GM21737 (cell line): ENCODE measurements at regions not wholly inside any gene's neighbourhood (a gene's known extent, or its start where the extent isn't known, plus 50 kb on each side); places are given as distances from the start of the nearest gene placed in this dataset.
"Not testable (repeated sequence)": the region's sequence is repeated elsewhere in the genome, so short reads cannot be mapped to it uniquely, and the experiment has no call there.

ENCODE experiments used
- ATAC-seq: cut with Tn5 transposase; IDR thresholded peaks from one replicate; pipeline ENCODE4 v1.9.1; 2021; ENCODE audit warnings: mild to moderate bottlenecking, moderate library complexity; ENCODE audit not compliant: unreplicated experiment

- ATAC-seq: no peak
Observed at GRCh38 chr7:24049296-24049695, 234.7 kb upstream of the NPY start.

- ATAC-seq: no peak
Observed at GRCh38 chr7:24050991-24051560, 232.9 kb upstream of the NPY start.

DNA sequence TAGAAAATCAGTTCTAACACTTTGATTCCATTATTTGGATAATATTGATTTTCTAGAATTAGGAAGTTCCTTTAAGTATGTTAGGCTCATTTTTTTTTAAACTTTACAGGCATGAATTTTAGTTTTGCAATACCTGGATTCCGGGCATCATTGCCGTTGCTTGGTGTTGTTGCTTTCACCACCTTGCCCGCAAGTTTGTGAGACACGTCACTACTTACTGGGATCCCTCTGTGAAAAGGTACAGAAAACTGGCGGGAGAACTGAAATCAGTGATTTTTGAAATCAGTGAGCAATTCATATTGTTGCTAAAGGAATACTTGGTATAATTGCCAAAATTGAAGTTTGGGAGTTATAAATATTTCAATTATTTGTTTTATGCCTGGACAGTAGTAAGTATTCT lies 232.3 kb upstream of the NPY start:
- ATAC-seq: no peak

GRCh38 chr7:24052572-24053260 lies 231.3 kb upstream of the NPY start:
- ATAC-seq: no peak

DNA sequence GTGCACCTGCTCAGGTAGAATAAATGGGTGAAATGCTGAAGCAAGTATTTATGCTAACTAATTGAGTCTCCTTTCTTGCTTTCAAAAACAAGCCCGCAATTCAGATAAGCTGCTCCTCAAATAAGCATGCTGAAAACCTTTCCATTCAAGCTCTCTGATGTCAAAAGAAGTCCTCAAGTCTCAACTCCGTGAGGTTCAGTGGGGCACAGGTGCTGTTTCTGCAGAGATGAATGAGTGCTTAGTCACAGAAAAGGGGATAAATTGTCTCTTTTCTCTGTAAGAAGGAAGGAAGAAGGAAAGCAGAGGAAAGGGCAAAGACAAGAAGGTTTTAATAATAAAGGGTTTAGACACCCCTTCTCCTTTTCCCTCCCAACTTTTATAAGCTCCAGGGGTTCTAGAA lies 229.8 kb upstream of the NPY start:
- no peak for ATAC-seq

- no peak for ATAC-seq
Observed at GRCh38 chr7:24057243-24057642, 226.7 kb upstream of the NPY start.

DNA sequence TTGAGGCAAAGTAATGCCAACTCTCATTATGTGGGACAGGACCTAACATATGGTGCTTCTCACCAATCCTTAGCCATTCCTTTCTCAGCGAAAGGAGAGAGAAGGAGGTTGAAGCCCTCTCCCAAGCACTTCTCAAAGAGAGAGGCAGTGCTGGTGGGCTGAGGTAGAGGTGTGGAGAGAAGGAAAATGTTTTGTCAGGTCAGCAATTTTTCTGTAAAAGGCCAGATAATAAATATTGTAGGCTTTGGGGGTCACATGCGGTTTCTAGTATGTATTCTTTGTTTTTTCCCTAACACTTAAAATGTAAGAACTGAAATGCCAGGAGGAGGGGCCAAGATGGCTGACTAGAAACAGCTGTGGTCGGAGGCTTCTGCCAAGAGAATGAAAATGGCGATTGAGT lies 225.0 kb upstream of the NPY start:
- no peak for ATAC-seq

DNA sequence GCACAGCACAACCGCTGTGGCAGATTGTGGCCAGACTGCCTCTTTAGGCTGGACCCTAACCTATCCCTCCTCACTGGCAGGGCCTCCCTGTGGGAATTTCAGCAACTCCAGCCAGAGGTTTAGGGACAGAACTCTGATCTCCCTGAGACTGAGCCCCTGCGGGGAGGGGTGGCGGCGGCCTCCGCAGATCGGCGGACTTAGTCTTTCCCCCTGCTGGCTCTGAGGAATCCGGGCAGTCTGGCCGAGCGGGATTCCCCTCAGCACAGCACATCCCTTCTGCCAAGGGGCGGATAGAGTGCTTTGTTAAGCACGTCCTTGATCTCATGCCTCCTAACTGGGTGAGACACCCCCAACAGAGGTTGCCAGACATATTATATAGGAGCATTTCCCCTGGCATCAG lies 224.2 kb upstream of the NPY start:
- no peak for ATAC-seq

DNA sequence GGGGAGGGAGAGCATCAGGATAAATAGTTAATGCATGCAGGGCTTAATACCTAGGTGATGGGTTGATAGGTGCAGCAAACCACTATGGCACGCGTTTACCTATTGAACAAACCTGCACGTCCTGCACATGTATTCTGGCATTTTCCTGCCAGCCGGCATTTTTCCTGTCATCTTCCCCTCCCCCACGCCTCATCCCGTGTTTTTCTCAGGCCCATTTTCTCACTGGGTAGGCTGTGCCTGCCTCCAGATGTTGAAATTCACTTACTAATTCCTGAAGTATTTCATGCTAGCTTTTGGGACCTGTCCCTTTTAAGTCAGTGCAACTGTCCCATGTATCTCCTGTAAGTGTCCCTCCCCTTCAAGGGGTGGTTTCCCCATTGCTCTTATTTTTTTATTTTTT lies 220.3 kb upstream of the NPY start:
- ATAC-seq: no peak

GRCh38 chr7:24069751-24070150 lies 214.2 kb upstream of the NPY start:
- no peak for ATAC-seq

DNA sequence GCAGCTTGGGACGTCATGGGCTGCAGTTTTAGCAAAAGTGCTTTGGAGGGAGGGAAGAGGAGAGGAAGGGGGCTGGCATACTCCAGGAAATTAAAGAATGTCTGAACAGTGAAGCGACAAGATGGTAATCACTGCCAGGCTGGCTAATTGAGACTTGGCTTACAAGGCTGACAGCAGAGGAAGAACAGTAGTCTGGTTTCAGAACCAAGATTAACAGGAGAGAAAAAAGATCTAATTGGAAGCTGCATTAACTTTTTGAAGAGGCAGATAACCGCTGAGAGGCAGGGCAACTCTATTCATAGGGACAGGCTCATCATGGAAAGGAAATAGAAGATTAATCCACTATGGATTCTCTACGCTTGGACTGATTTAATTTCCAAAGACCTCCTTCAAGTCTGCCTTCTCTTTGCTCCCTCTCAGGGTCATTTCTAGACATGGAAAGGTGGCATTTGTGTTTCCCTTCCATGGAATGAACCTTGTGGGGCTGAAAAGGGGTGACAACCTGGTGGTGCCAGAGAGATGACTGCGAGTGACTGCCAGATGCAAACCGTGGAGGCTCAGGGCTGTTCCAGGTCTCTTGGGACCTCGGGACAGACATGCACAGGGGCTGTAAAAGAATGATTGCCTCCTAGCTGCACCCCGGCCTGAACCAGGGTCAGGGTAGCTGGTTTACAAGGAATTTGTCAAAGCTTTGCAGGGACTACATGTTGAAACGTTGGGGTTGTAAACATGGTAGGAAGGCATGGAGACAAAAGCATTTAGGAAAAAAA lies 210.2 kb upstream of the NPY start:
- no peak for ATAC-seq

- no peak for ATAC-seq
Observed at GRCh38 chr7:24075426-24075810, 208.6 kb upstream of the NPY start.

DNA sequence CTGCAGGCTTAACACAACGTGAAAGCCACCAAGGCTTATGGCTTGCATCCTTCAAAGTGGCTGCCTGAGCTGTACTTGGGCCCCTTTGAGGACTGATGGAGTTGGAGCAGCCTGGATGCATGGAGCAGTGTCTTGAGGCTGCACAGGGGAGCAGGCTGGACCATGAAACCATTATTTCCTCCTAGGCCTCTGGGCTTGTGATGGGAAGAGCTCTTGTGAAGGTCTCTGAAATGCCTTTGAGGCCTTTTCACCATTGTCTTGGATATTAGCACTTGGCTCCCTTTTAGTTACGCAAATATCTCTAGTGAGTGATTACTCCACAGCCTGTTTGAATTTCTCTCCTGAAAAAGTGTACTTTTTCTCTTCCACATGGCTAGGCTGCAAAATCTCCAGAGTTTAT lies 201.2 kb upstream of the NPY start:
- no peak for ATAC-seq

GRCh38 chr7:24102988-24103387 lies 181.0 kb upstream of the NPY start:
- no peak for ATAC-seq

DNA sequence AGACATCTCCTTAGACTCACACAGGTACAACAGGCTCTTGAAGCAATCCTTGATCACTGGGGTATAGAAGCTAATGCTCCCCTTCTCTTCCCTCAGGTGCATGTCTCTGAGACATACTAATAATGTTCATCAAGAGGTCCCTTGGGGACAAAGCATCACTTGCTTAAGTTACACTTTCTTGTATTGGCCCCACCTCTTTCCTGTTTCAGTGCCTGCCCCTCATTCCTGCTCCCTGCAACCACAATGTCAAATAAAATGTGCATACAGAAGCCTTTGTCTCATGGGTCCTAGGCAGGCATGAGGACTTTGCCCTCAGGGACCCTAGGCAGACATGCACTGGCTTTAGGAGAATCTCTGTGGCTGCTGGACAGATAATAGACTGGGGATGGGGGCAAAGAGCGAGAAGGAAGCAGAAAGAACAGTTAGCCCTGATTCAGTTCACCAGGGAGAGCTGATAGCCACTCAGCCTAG lies 175.0 kb upstream of the NPY start:
- ATAC-seq: peak; percentile 90

DNA sequence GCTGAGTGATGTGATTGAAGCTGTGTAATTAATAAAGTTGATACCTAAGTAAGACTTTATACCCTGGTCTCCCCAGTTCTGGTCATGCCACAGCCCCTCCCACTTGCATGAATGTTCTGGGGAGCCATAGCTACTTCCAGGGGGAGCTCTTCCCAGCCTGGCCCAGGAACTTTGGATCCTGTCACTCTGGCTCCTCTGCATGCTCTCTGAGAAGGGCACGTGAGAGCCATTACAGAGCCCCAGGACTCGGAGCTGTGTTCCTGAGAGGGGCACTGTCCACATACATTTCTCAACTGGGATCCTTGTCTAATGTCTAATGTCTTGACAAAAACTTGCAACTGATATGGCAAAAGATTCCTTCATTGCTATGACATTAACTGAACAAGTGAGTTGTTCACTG lies 173.9 kb upstream of the NPY start:
- ATAC-seq: no peak

GRCh38 chr7:24113506-24113905 lies 170.5 kb upstream of the NPY start:
- ATAC-seq: no peak

DNA sequence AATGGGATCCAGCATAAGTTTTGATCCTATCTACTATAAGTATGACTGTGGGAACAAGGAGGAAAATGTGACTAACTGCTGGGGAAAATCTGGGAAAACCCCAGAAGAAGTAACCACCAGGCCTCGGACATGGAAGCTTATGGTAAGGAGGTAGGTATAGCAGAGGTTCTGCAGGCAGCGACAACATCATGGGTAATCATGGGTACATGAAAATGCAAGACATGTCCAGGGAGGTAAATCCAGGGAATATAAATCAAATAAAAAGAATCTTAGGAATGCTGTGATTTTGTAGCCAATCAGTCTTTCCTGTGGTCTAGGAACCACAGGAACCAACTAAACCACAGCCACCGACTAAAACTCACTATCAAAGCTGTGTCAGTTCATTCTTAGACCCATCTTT lies 168.3 kb upstream of the NPY start:
- ATAC-seq: no peak

GRCh38 chr7:24117903-24118499 lies 166.0 kb upstream of the NPY start:
- not testable (repeated sequence) for ATAC-seq

GRCh38 chr7:24119852-24120251 lies 164.1 kb upstream of the NPY start:
- ATAC-seq: no peak

DNA sequence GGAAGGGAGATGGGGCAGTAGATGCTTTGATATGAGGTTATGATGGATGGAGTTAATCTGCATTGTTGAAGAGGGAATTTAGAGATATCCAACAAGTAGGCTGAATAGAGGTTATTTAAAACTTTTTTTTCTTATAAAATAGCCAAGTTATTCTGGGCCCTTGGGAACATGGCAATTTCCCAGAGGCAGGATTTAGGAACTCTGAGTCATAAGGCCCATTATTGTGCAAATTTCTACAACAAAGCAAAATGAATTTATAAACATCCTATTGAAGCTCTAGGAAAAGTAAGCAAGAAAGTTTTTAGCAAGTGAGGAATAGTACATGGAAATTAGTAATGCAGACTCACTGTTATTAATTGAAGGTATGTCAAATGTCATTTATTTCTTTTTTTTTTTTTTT lies 160.9 kb upstream of the NPY start:
- no peak for ATAC-seq

GRCh38 chr7:24125765-24126164 lies 158.2 kb upstream of the NPY start:
- no peak for ATAC-seq
